ENCODE measurements at regions not wholly inside any gene's neighbourhood (a gene's known extent, or its start where the extent isn't known, plus 50 kb on each side); places are given as distances from the start of the nearest gene placed in this dataset.

DNA sequence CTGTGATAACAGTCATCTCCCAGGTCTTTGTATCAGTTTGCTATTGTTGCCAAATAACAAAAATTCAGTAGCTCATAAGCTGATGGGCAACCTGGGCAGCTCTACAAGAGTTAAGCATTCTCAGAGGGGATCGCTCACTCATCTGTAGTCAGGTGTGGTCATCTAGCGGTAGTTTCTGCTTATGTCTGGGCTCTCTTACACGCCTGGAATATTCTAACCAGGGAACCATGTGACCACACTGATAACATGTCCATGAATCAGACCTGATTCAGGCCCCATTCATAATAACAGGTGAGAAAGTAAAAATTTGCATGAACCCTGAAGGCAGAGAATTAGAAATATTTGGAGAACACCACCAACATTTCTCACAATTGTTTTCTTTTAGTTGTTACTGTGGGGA lies 576.1 kb downstream of the SLCO4C1 start:
- in situ Hi-C loops (cut with HindIII; ENCODE audit: extremely low pct_ligation_motif_present, low pct_unique_long_range_greater_than_20kb) (no loop called here), intact Hi-C loops (cut with micrococcal nuclease; ENCODE audit: unreplicated experiment) (no loop called here)
- Histone ChIP-seq H3K27me3 (ENCODE audit: control insufficient read depth in 1 of 2, insufficient read depth in 2 of 2, low read length in 2 of 2) (no peaks in the 10 kb centered on the region), H3K4me3 (replicated peaks in 1 of 3; ENCODE audit: insufficient read depth in 1 of 3, low read depth in 2 of 3, low read length in 3 of 3) (no peak overlapping the region), H3K4me2 (ENCODE audit: low read depth, low read length) (no peak overlapping the region), H4K20me1 (ENCODE audit: insufficient read depth, low read length) (no peaks in the 10 kb centered on the region), H3K9me3 (ENCODE audit: low read length) (no peaks in the 10 kb centered on the region), H3K27ac (ENCODE audit: extremely low read length, insufficient read depth, low read length) (no peak overlapping the region), H3K36me3 (replicated peaks in 1 of 2; ENCODE audit: control insufficient read depth in 1 of 2, insufficient read depth in 2 of 2, low read length in 2 of 2) (no peaks in the 10 kb centered on the region), H3K79me2 (ENCODE audit: insufficient read depth, low read length) (no peaks in the 10 kb centered on the region), H2AFZ (ENCODE audit: low read length) (no peak overlapping the region), H3K4me1 (ENCODE audit: insufficient read depth, low read length) (no peaks in the 10 kb centered on the region), H3K9ac (ENCODE audit: insufficient read depth, low read depth, low read length) (no peak overlapping the region)
- ChIA-PET CTCF (ENCODE audit: low intra/inter-chr PET ratio, low total read pairs) (no interaction called here), POLR2A (no interaction called here)
- FAIRE-seq = no peak
- BruUV-seq (replicated peaks) = no TSS peak
- TF ChIP-seq, protein P1, sequence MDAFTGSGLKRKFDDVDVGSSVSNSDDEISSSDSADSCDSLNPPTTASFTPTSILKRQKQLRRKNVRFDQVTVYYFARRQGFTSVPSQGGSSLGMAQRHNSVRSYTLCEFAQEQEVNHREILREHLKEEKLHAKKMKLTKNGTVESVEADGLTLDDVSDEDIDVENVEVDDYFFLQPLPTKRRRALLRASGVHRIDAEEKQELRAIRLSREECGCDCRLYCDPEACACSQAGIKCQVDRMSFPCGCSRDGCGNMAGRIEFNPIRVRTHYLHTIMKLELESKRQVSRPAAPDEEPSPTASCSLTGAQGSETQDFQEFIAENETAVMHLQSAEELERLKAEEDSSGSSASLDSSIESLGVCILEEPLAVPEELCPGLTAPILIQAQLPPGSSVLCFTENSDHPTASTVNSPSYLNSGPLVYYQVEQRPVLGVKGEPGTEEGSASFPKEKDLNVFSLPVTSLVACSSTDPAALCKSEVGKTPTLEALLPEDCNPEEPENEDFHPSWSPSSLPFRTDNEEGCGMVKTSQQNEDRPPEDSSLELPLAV (CRISPR knock-in tag; conservative IDR thresholded peaks at IDR 0.05; ENCODE audit: low read depth) = no peak
- no peak for TF ChIP-seq CREB1 (IDR thresholded peaks at IDR 0.05)
- TF ChIP-seq CREB1 (CRISPR knock-in tag; IDR thresholded peaks at IDR 0.05) = no peak
- no peak for TF ChIP-seq RORA (CRISPR knock-in tag; IDR thresholded peaks at IDR 0.05)
- no peak for DNase-seq (ENCODE audit: low spot score)
- no peak for ATAC-seq
- 0% methylated on average over 3 of the region's 3 CpGs for WGBS (ENCODE audit: low lambda C conversion rate)

GRCh38 chr5:101717721-101718120 lies 578.4 kb downstream of the SLCO4C1 start:
- H3K4me1 ChIP-seq (ENCODE audit: insufficient read depth, low read length) = no peaks in the 10 kb centered on the region
- ChIA-PET POLR2A (no interaction called here), CTCF (ENCODE audit: low intra/inter-chr PET ratio, low total read pairs) (no interaction called here)
- H3K27me3 ChIP-seq (ENCODE audit: control insufficient read depth in 1 of 2, insufficient read depth in 2 of 2, low read length in 2 of 2) = no peaks in the 10 kb centered on the region
- DNase-seq (ENCODE audit: low spot score) (no peak), FAIRE-seq (no peak), ATAC-seq (no peak)
- 94% methylated on average over 1 of the region's 1 CpG for WGBS (ENCODE audit: low lambda C conversion rate)
- in situ Hi-C loops (cut with HindIII; ENCODE audit: extremely low pct_ligation_motif_present, low pct_unique_long_range_greater_than_20kb) = no loop called here
- no peaks in the 10 kb centered on the region for H3K36me3 ChIP-seq (replicated peaks in 1 of 2; ENCODE audit: control insufficient read depth in 1 of 2, insufficient read depth in 2 of 2, low read length in 2 of 2)
- H3K9me3 ChIP-seq (ENCODE audit: low read length) = no peaks in the 10 kb centered on the region
- BruUV-seq (replicated peaks) = no TSS peak
- no peaks in the 10 kb centered on the region for H4K20me1 ChIP-seq (ENCODE audit: insufficient read depth, low read length)
- H3K9ac ChIP-seq (ENCODE audit: insufficient read depth, low read depth, low read length) = no peak overlapping the region
- no peak overlapping the region for H2AFZ ChIP-seq (ENCODE audit: low read length)
- no peak overlapping the region for H3K4me2 ChIP-seq (ENCODE audit: low read depth, low read length)
- intact Hi-C loops (cut with micrococcal nuclease; ENCODE audit: unreplicated experiment) = no loop called here
- no peaks in the 10 kb centered on the region for H3K79me2 ChIP-seq (ENCODE audit: insufficient read depth, low read length)
- H3K27ac ChIP-seq (ENCODE audit: extremely low read length, insufficient read depth, low read length) = no peak overlapping the region
- no peak overlapping the region for H3K4me3 ChIP-seq (replicated peaks in 1 of 3; ENCODE audit: insufficient read depth in 1 of 3, low read depth in 2 of 3, low read length in 3 of 3)
- TF ChIP-seq ATM (IDR thresholded peaks at IDR 0.05; ENCODE audit: borderline replicate concordance) (no peak), ZNF776 (CRISPR knock-in tag; IDR thresholded peaks at IDR 0.05) (no peak), ZSCAN30 (CRISPR knock-in tag; IDR thresholded peaks at IDR 0.05) (no peak), ZNF432 (CRISPR knock-in tag; IDR thresholded peaks at IDR 0.05; ENCODE audit: borderline replicate concordance) (no peak), CTCF (CRISPR knock-in tag; IDR thresholded peaks at IDR 0.05) (no peak), SRF (IDR thresholded peaks at IDR 0.05; ENCODE audit: low read depth, low read length) (no peak), IKZF5 (CRISPR knock-in tag; IDR thresholded peaks at IDR 0.05) (no peak), KDM3A (CRISPR knock-in tag; IDR thresholded peaks at IDR 0.05; ENCODE audit: low read depth) (no peak), FOSL1 (CRISPR knock-in tag; IDR thresholded peaks at IDR 0.05; ENCODE audit: borderline replicate concordance) (no peak), ZNF644 (CRISPR knock-in tag; IDR thresholded peaks at IDR 0.05; ENCODE audit: low read depth) (no peak), ZNF614 (CRISPR knock-in tag; IDR thresholded peaks at IDR 0.05; ENCODE audit: borderline replicate concordance) (no peak)
- TF ChIP-seq, protein P2, sequence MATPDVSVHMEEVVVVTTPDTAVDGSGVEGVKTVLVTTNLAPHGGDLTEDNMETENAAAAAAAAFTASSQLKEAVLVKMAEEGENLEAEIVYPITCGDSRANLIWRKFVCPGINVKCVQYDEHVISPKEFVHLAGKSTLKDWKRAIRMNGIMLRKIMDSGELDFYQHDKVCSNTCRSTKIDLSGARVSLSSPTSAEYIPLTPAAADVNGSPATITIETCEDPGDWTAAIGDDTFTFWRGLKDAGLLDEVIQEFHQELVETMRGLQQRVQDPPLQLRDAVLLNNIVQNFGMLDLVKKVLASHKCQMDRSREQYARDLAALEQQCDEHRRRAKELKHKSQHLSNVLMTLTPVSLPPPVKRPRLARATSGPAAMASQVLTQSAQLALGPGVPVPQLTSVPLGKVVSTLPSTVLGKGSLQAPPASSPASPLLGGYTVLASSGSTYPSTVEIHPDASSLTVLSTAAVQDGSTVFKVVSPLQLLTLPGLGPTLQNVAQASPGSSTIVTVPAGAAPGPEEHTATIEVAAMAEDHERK (CRISPR knock-in tag; IDR thresholded peaks at IDR 0.05; ENCODE audit: low read depth) = no peak
